Keratinocyte (primary cell): ENCODE measurements at regions not wholly inside any gene's neighbourhood (a gene's known extent, or its start where the extent isn't known, plus 50 kb on each side); places are given as distances from the start of the nearest gene placed in this dataset.

ENCODE experiments used
- DNase-seq: peaks from one replicate; pipeline ENCODE4 v3.0.0-alpha.2; 2011; ENCODE audit warnings: low read depth, missing footprints, low spot score
- FAIRE-seq: peaks from 2 replicates; lab custom pipeline; 2011; peaks lifted over from hg19 to GRCh38; lab: Jason Lieb, UNC
- H2AFZ ChIP-seq: 2 replicates; pipeline ENCODE4 v1.6.0; 2012; ENCODE audit warnings: low read length, control low read depth, inconsistent platforms; ENCODE audit not compliant: control insufficient read depth
- H3K27ac ChIP-seq: 2 replicates; pipeline ENCODE4 v1.5.1; 2011; ENCODE audit warnings: low read length; ENCODE audit not compliant: control insufficient read depth, insufficient read depth
- H3K27me3 ChIP-seq: 3 replicates; pipeline ENCODE4 v1.6.0; 2011; ENCODE audit warnings: low read length; ENCODE audit not compliant: control insufficient read depth, insufficient read depth; ENCODE audit errors: extremely low read depth
- H3K36me3 ChIP-seq, 2 experiments: 2 replicates in 1 of 2; 3 replicates in 1 of 2; pipeline ENCODE4 v1.5.1; 2011; ENCODE audit warnings: low read length in 2 of 2, mild to moderate bottlenecking in 1 of 2; ENCODE audit not compliant: control insufficient read depth in 2 of 2, insufficient read depth in 2 of 2; ENCODE audit errors: extremely low read depth in 1 of 2
- H3K4me1 ChIP-seq: 3 replicates; pipeline ENCODE4 v1.5.1; 2011; ENCODE audit warnings: low read length; ENCODE audit not compliant: control insufficient read depth, insufficient read depth; ENCODE audit errors: extremely low read depth
- H3K4me2 ChIP-seq: 3 replicates; pipeline ENCODE4 v1.6.0; 2011; ENCODE audit warnings: low read depth, low read length; ENCODE audit not compliant: control insufficient read depth, insufficient read depth; ENCODE audit errors: extremely low read depth
- H3K4me3 ChIP-seq, 3 experiments: fragments of 200-600 bp in 1 of 3; sonication (generic) in 1 of 3; 2 replicates in 2 of 3; 3 replicates in 1 of 3; pipeline ENCODE4 v1.5.1; 2011 to 2016; ENCODE audit warnings: low read length in 3 of 3, mild to moderate bottlenecking in 3 of 3, control low read depth in 2 of 3, inconsistent platforms in 1 of 3, low read depth in 1 of 3, mixed read lengths in 1 of 3, mixed run types in 1 of 3, moderate library complexity in 1 of 3; ENCODE audit not compliant: control insufficient read depth in 2 of 3, insufficient read depth in 2 of 3; ENCODE audit errors: extremely low read depth in 1 of 3
- H3K79me2 ChIP-seq: 2 replicates; pipeline ENCODE4 v1.6.0; 2012; ENCODE audit warnings: low read length; ENCODE audit not compliant: control insufficient read depth, insufficient read depth
- H3K9ac ChIP-seq: 3 replicates; pipeline ENCODE4 v1.6.0; 2011; ENCODE audit warnings: low read length; ENCODE audit not compliant: control insufficient read depth, insufficient read depth; ENCODE audit errors: extremely low read depth
- H3K9me1 ChIP-seq: 3 replicates; pipeline ENCODE4 v1.6.0; 2011; ENCODE audit warnings: low read length; ENCODE audit not compliant: control insufficient read depth, insufficient read depth; ENCODE audit errors: extremely low read depth
- H3K9me3 ChIP-seq: 2 replicates; pipeline ENCODE4 v1.5.1; 2012; ENCODE audit warnings: low read depth, low read length; ENCODE audit not compliant: control insufficient read depth
- H4K20me1 ChIP-seq: 3 replicates; pipeline ENCODE4 v1.6.0; 2011; ENCODE audit warnings: low read length; ENCODE audit not compliant: control insufficient read depth, insufficient read depth; ENCODE audit errors: extremely low read depth
- EZH2 ChIP-seq: IDR thresholded peaks from one replicate; pipeline ENCODE4 v1.6.1; 2012; ENCODE audit warnings: inconsistent platforms, mild to moderate bottlenecking, low read length, moderate library complexity
- dilution Hi-C: fragments of 300-500 bp; cut with MboI; formaldehyde crosslinking; loops from one replicate; pipeline ENCODE4 v1.7.0; 2020; ENCODE audit warnings: low sequenced_read_pairs; ENCODE audit not compliant: extremely low pct_ligation_motif_present
- TF ChIP-seq, protein P1 (sequence below), 3 experiments: IDR thresholded peaks in 1 of 3; conservative IDR thresholded peaks in 1 of 3; optimal IDR thresholded peaks in 1 of 3; 2 replicates in 2 of 3; 3 replicates in 1 of 3; pipeline versions ENCODE3 to v1.5.1; 2011; ENCODE audit warnings: low read length in 3 of 3, mild to moderate bottlenecking in 3 of 3, moderate library complexity in 2 of 3, control low read depth in 1 of 3, inconsistent platforms in 1 of 3; ENCODE audit not compliant: insufficient read depth in 2 of 3; ENCODE audit errors: extremely low read depth in 1 of 3

GRCh38 chr18:41226186-41226585 is 728.8 kb upstream of the PIK3C3 start:
- Histone ChIP-seq H3K27me3 (no peaks in the 10 kb centered on the region), H4K20me1 (no peaks in the 10 kb centered on the region), H3K27ac (no peak overlapping the region), H3K79me2 (no peaks in the 10 kb centered on the region), H3K9ac (no peak overlapping the region), H3K36me3 (no peaks in the 10 kb centered on the region), H3K9me3 (no peaks in the 10 kb centered on the region), H3K4me2 (peak overlapping the region; percentile 69), H2AFZ (peak overlapping the region; percentile 78), H3K4me3 (no peak overlapping the region), H3K9me1 (no peaks in the 10 kb centered on the region), H3K4me1 (peaks cover 15% of the 10 kb centered on the region)
- TF ChIP-seq EZH2: no peak
- TF ChIP-seq, protein P1, sequence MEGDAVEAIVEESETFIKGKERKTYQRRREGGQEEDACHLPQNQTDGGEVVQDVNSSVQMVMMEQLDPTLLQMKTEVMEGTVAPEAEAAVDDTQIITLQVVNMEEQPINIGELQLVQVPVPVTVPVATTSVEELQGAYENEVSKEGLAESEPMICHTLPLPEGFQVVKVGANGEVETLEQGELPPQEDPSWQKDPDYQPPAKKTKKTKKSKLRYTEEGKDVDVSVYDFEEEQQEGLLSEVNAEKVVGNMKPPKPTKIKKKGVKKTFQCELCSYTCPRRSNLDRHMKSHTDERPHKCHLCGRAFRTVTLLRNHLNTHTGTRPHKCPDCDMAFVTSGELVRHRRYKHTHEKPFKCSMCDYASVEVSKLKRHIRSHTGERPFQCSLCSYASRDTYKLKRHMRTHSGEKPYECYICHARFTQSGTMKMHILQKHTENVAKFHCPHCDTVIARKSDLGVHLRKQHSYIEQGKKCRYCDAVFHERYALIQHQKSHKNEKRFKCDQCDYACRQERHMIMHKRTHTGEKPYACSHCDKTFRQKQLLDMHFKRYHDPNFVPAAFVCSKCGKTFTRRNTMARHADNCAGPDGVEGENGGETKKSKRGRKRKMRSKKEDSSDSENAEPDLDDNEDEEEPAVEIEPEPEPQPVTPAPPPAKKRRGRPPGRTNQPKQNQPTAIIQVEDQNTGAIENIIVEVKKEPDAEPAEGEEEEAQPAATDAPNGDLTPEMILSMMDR (optimal IDR thresholded peaks at IDR 0.05 in 1 of 3, IDR thresholded peaks at IDR 0.05 in 1 of 3, conservative IDR thresholded peaks at IDR 0.05 in 1 of 3; ENCODE audit: extremely low read depth in 1 of 3, insufficient read depth in 2 of 3, low read length in 3 of 3): no peak
- dilution Hi-C loops: no loop called here
- DNase-seq (peak; percentile 17), FAIRE-seq (peak; percentile 96)

- Histone ChIP-seq H4K20me1 (no peaks in the 10 kb centered on the region), H3K36me3 (no peaks in the 10 kb centered on the region), H2AFZ (no peak overlapping the region), H3K4me1 (no peaks in the 10 kb centered on the region), H3K79me2 (no peaks in the 10 kb centered on the region), H3K27me3 (no peaks in the 10 kb centered on the region), H3K4me3 (no peak overlapping the region), H3K9me3 (no peaks in the 10 kb centered on the region), H3K9ac (no peak overlapping the region), H3K27ac (no peak overlapping the region), H3K4me2 (no peak overlapping the region), H3K9me1 (no peaks in the 10 kb centered on the region)
- DNase-seq: no peak
- FAIRE-seq: no peak
- TF ChIP-seq, protein P1 (optimal IDR thresholded peaks at IDR 0.05 in 1 of 3, IDR thresholded peaks at IDR 0.05 in 1 of 3, conservative IDR thresholded peaks at IDR 0.05 in 1 of 3; ENCODE audit: extremely low read depth in 1 of 3, insufficient read depth in 2 of 3, low read length in 3 of 3): no peak
- no peak for TF ChIP-seq EZH2
- dilution Hi-C loops: no loop called here
Measured at GRCh38 chr18:41216341-41217003, 738.6 kb upstream of the PIK3C3 start.
